Activated T-helper 1 cell treated with anti-CD3 and anti-CD28 coated beads, Interleukin-12 subunit alpha, Interleukin-12 subunit beta, Interleukin-2, Interleukin-4 antibody, amounts not matched to agents 30 ng/mL and 10 ng/mL and 1 ng/mL, durations not matched to agents 14 hours and 24 hours and 36 hours (primary cell): ENCODE measurements at regions not wholly inside any gene's neighbourhood (a gene's known extent, or its start where the extent isn't known, plus 50 kb on each side); places are given as distances from the start of the nearest gene placed in this dataset.

ENCODE experiments used
- DNase-seq: peaks from one replicate; pipeline ENCODE4 v3.0.0; 2021; ENCODE audit warnings: low spot score
- H3K27ac Mint-ChIP-seq: one replicate; pipeline ENCODE4 v1.8.0; 2021; ENCODE audit warnings: mild to moderate bottlenecking, mixed read lengths
- H3K27me3 Mint-ChIP-seq: one replicate; pipeline ENCODE4 v1.8.0; 2022; ENCODE audit warnings: mild to moderate bottlenecking, moderate library complexity, mixed read lengths; ENCODE audit not compliant: insufficient read depth
- H3K36me3 Mint-ChIP-seq: one replicate; pipeline ENCODE4 v1.8.0; 2021; ENCODE audit warnings: low read depth, mixed read lengths
- H3K4me1 Mint-ChIP-seq: one replicate; pipeline ENCODE4 v1.8.0; 2021; ENCODE audit warnings: low read depth, mixed read lengths
- H3K4me3 Mint-ChIP-seq: one replicate; pipeline ENCODE4 v1.8.0; 2021; ENCODE audit warnings: mild to moderate bottlenecking, moderate library complexity, mixed read lengths
- H3K9me3 Mint-ChIP-seq: one replicate; pipeline ENCODE4 v1.8.0; 2021; ENCODE audit warnings: mixed read lengths
- intact Hi-C: fragments of 100-400 bp; cut with micrococcal nuclease; formaldehyde crosslinking; loops from one replicate; pipeline ENCODE4 v1.15.1; 2024

GRCh38 chr18:5627776-5628511 lies 84.1 kb upstream of the EPB41L3 start:
- no peaks in the 10 kb centered on the region for H3K9me3 Mint-ChIP-seq
- H3K4me3 Mint-ChIP-seq = peak overlapping the region; percentile 59
- intact Hi-C loops = loop anchor here (2.0 to 5.0 kb wide), 2 partner anchors 171 to 391 kb away; no protein-coding TSS in a partner anchor
- no peak for DNase-seq
- H3K27ac Mint-ChIP-seq = no peak overlapping the region
- no peaks in the 10 kb centered on the region for H3K4me1 Mint-ChIP-seq
- H3K36me3 Mint-ChIP-seq = peaks cover 2% of the 10 kb centered on the region
- peaks cover 19% of the 10 kb centered on the region for H3K27me3 Mint-ChIP-seq

DNA sequence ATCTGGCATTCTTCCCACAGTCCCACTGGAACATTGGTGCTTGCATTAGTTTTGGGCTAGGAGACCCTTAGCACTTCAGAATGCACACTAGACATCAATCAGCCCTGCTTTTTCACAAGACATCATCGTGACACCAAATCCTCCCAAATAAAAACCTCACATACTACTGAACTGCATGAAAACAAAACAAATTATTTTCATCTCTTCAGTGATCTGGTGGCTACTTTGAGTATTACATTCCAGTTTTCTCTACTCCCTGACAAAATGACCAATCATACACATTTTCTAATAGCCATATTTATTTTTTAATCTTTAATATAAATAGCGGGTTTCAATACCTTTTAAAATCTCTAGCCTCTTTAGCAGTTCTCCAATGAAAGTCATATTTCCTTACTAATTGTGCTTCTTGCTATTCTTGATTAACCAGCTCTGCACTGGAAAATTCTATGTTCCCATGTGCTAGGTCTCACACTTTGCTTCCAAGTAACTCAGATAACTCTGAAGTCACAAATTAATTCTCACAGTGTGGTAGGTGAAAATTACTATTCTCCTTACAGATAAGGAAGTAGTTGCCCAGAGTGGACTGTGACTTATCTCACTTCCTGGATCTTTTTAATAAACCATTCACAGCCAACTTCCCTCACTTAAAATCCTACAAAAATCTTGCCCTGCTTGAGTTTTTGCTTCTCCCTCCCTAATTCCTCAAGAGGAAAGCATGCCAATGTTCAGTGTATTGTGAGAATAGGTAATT lies 82.5 kb upstream of the EPB41L3 start:
- Mint-ChIP-seq H3K4me3 (no peak overlapping the region), H3K4me1 (no peaks in the 10 kb centered on the region), H3K27me3 (peaks cover 16% of the 10 kb centered on the region), H3K36me3 (peaks cover under 1% of the 10 kb centered on the region), H3K9me3 (no peaks in the 10 kb centered on the region), H3K27ac (no peak overlapping the region)
- DNase-seq = no peak
- intact Hi-C loops = loop anchor here (5.0 kb wide), 1 partner anchor 169 kb away; no protein-coding TSS in a partner anchor

DNA sequence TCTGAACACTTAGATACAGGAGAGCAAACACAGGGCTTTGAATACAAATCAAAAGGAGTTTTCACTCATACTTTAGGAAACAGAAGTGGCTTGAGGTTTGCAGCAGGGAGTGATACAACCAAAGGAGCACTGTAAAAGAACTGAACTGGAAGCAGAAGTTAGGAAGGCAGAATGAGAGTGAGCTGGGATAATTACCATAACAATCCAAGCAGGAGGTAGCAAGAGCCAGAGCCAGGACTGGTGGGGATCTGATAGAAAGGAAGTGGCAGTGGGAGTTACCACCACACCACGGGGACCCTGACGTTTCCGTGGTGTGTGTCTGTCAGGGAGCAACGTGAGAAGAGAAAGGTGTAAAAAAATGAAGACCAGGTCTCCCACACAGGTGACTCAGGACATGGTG lies 81.3 kb upstream of the EPB41L3 start:
- no peaks in the 10 kb centered on the region for H3K4me1 Mint-ChIP-seq

GRCh38 chr18:5622905-5623304 lies 79.1 kb upstream of the EPB41L3 start:
- DNase-seq = no peak
- H3K27ac Mint-ChIP-seq = no peak overlapping the region
- no peaks in the 10 kb centered on the region for H3K36me3 Mint-ChIP-seq
- H3K9me3 Mint-ChIP-seq = no peaks in the 10 kb centered on the region
- H3K4me1 Mint-ChIP-seq = no peaks in the 10 kb centered on the region
- no peak overlapping the region for H3K4me3 Mint-ChIP-seq
- peaks cover 11% of the 10 kb centered on the region for H3K27me3 Mint-ChIP-seq
- intact Hi-C loops = no loop called here

More for the DNA sequence above, 81.3 kb upstream of the EPB41L3 start:
- DNase-seq = no peak
- H3K4me3 Mint-ChIP-seq = no peak overlapping the region
- no peaks in the 10 kb centered on the region for H3K36me3 Mint-ChIP-seq
- no peaks in the 10 kb centered on the region for H3K9me3 Mint-ChIP-seq
- H3K27ac Mint-ChIP-seq = no peak overlapping the region
- peaks cover 14% of the 10 kb centered on the region for H3K27me3 Mint-ChIP-seq
- intact Hi-C loops = loop anchor here (5.0 kb wide), 1 partner anchor 168 kb away; no protein-coding TSS in a partner anchor

DNA sequence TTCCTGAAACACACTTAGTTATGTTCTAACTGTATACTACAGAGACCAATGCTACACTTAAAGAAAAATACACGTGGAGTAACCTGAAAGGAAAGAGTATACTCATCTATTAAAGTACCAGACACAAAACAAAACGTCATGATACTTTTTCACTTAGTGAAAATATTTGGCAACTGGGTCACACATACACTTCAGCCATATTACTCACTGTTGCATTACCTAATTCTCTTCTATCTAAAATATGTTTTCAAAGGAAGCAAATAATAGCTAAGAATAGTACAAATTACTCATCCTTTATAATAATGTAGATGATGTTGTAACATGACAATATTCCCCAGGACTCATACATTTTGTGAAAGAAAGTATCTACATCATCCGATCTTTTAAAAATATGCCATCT lies 76.5 kb upstream of the EPB41L3 start:
- no peaks in the 10 kb centered on the region for H3K9me3 Mint-ChIP-seq
- intact Hi-C loops = no loop called here

GRCh38 chr18:5619376-5619775 lies 75.6 kb upstream of the EPB41L3 start:
- intact Hi-C loops = no loop called here
- Mint-ChIP-seq H3K9me3 (no peaks in the 10 kb centered on the region), H3K4me1 (no peaks in the 10 kb centered on the region), H3K4me3 (no peak overlapping the region), H3K27ac (no peak overlapping the region), H3K27me3 (peaks cover 8% of the 10 kb centered on the region), H3K36me3 (no peaks in the 10 kb centered on the region)
- no peak for DNase-seq

More for the DNA sequence above, 76.5 kb upstream of the EPB41L3 start:
- no peaks in the 10 kb centered on the region for H3K36me3 Mint-ChIP-seq
- no peak overlapping the region for H3K4me3 Mint-ChIP-seq
- no peak overlapping the region for H3K27ac Mint-ChIP-seq
- H3K4me1 Mint-ChIP-seq = no peaks in the 10 kb centered on the region
- peaks cover 8% of the 10 kb centered on the region for H3K27me3 Mint-ChIP-seq
- DNase-seq = no peak

DNA sequence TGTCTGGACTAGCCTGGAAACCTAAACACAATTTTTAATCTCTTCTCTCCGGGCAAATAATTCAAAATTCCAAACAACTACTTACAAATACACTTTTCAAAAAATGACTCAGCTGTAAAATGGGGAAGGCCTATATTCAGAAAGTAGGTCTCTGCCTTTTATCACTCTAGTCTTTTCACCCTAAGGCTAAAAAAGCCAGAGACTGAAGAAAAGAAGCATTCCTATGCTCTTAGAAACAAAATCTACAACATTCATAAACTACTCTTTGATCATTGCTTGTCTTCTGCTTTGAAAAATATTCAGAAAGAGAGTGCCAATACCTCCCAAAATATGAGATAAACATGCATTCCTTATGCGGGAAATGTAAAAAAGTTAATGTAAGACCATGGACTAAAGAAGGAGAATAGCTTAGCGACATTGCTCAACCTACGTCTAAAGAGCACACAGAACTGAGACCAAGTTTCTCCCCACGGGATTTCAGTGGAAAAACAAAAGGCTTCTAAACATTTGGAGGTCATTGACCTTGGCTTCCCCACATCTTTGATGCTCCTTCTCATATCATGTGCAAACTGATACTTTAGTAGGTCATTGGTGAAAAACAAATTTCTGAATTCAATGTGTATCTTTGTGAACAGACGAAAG lies 74.4 kb upstream of the EPB41L3 start:
- H3K9me3 Mint-ChIP-seq = no peaks in the 10 kb centered on the region
- DNase-seq = no peak
- peaks cover 8% of the 10 kb centered on the region for H3K27me3 Mint-ChIP-seq
- intact Hi-C loops = no loop called here
- no peak overlapping the region for H3K4me3 Mint-ChIP-seq
- H3K36me3 Mint-ChIP-seq = no peaks in the 10 kb centered on the region
- H3K4me1 Mint-ChIP-seq = no peaks in the 10 kb centered on the region
- H3K27ac Mint-ChIP-seq = no peak overlapping the region

DNA sequence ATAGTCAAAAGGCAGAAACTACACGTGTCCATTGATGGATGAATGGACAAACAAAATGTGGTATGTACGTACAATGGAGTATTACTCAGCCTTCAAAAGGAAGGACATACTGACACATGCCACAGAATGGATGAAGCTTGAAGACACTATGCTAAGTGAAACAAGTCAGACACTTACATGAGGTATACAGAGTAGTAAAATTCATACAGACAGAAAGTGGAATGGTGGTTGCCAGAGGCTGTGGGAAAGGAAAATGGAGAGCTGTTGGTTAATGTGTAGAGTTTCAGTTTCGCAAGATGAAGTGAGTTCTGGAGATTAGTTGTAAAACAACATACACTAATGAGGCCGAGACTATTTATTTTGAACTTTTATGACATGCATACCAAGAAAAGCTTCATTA lies 67.4 kb upstream of the EPB41L3 start:
- Mint-ChIP-seq H3K27me3 (no peaks in the 10 kb centered on the region), H3K4me1 (no peaks in the 10 kb centered on the region), H3K9me3 (no peaks in the 10 kb centered on the region), H3K27ac (no peak overlapping the region), H3K4me3 (no peak overlapping the region), H3K36me3 (no peaks in the 10 kb centered on the region)
- DNase-seq = no peak
- intact Hi-C loops = no loop called here

GRCh38 chr18:5608846-5609245 lies 65.0 kb upstream of the EPB41L3 start:
- intact Hi-C loops = loop anchor here (10.0 kb wide), 1 partner anchor 286 kb away; the partner anchor contains the start of gene TMEM200C

DNA sequence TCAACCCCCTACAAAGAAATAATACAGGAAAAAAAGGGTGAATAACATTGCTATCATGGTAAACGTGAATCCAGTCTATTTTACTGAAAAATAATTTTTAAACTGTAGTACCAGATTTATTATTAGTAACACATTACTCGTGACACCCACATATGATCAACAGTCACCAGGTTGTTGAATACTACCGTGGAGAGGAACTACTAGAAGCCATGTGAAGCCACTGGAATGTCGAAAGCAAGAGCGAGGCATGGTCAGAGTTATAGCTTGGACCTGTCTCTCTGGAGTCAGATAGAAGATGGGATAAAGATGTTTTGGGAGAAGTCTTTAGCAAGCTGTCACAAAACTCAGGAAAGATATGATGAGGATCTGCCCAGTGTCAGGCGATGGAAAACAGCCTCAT lies 63.2 kb upstream of the EPB41L3 start:
- H3K27ac Mint-ChIP-seq = no peak overlapping the region
- no peaks in the 10 kb centered on the region for H3K9me3 Mint-ChIP-seq
- H3K36me3 Mint-ChIP-seq = no peaks in the 10 kb centered on the region
- no peaks in the 10 kb centered on the region for H3K27me3 Mint-ChIP-seq
- DNase-seq = no peak
- no peak overlapping the region for H3K4me3 Mint-ChIP-seq
- intact Hi-C loops = loop anchor here (10.0 kb wide), 1 partner anchor 288 kb away; the partner anchor contains the start of gene TMEM200C
- H3K4me1 Mint-ChIP-seq = no peaks in the 10 kb centered on the region

More at GRCh38 chr18:5608846-5609245, 65.0 kb upstream of the EPB41L3 start:
- no peak overlapping the region for H3K4me3 Mint-ChIP-seq
- no peak overlapping the region for H3K27ac Mint-ChIP-seq
- H3K27me3 Mint-ChIP-seq = no peaks in the 10 kb centered on the region
- no peaks in the 10 kb centered on the region for H3K36me3 Mint-ChIP-seq
- H3K4me1 Mint-ChIP-seq = no peaks in the 10 kb centered on the region
- DNase-seq = no peak
- H3K9me3 Mint-ChIP-seq = no peaks in the 10 kb centered on the region

- intact Hi-C loops = loop anchor here (10.0 kb wide), 1 partner anchor 290 kb away; the partner anchor contains the start of gene TMEM200C
- DNase-seq = no peak
- no peak overlapping the region for H3K27ac Mint-ChIP-seq
- H3K4me1 Mint-ChIP-seq = no peaks in the 10 kb centered on the region
- H3K4me3 Mint-ChIP-seq = no peak overlapping the region
- H3K9me3 Mint-ChIP-seq = no peaks in the 10 kb centered on the region
- H3K27me3 Mint-ChIP-seq = no peaks in the 10 kb centered on the region
- no peaks in the 10 kb centered on the region for H3K36me3 Mint-ChIP-seq
Observed at GRCh38 chr18:5604778-5605177, 61.0 kb upstream of the EPB41L3 start.

- Mint-ChIP-seq H3K27me3 (no peaks in the 10 kb centered on the region), H3K36me3 (no peaks in the 10 kb centered on the region), H3K9me3 (no peaks in the 10 kb centered on the region), H3K27ac (no peak overlapping the region), H3K4me3 (no peak overlapping the region), H3K4me1 (no peaks in the 10 kb centered on the region)
- no peak for DNase-seq
- intact Hi-C loops = loop anchor here (10.0 kb wide), 1 partner anchor 292 kb away; the partner anchor contains the start of gene TMEM200C
Observed at GRCh38 chr18:5603153-5603552, 59.4 kb upstream of the EPB41L3 start.
